H9 (cell line): ENCODE measurements at regions not wholly inside any gene's neighbourhood (a gene's known extent, or its start where the extent isn't known, plus 50 kb on each side); places are given as distances from the start of the nearest gene placed in this dataset.

Experiments
- DNase-seq: peaks from one replicate; pipeline ENCODE4 v3.0.0-alpha.2; 2017
- H2AFZ ChIP-seq: one replicate; pipeline ENCODE4 v1.6.1; 2013; ENCODE audit warnings: mild to moderate bottlenecking, low read length, control low read depth, moderate library complexity
- H2AK5ac ChIP-seq: 2 replicates; pipeline ENCODE4 v1.6.1; 2013; ENCODE audit warnings: low read length, control low read depth, mixed read lengths; ENCODE audit not compliant: insufficient read length
- H2BK120ac ChIP-seq: one replicate; pipeline ENCODE4 v1.6.1; 2013; ENCODE audit warnings: low read depth, mild to moderate bottlenecking, low read length, control low read depth, inconsistent platforms; ENCODE audit not compliant: poor library complexity, severe bottlenecking
- H2BK12ac ChIP-seq: 2 replicates; pipeline ENCODE4 v1.6.1; 2013; ENCODE audit warnings: low read length, control low read depth, mixed read lengths, low read depth; ENCODE audit not compliant: insufficient read length
- H2BK15ac ChIP-seq: 2 replicates; pipeline ENCODE4 v1.6.1; 2013; ENCODE audit warnings: low read depth, low read length, control low read depth
- H2BK20ac ChIP-seq: one replicate; pipeline ENCODE4 v1.6.1; 2013; ENCODE audit warnings: low read depth, mild to moderate bottlenecking, low read length, control low read depth, inconsistent platforms; ENCODE audit not compliant: poor library complexity, severe bottlenecking
- H2BK5ac ChIP-seq: 2 replicates; pipeline ENCODE4 v1.6.1; 2013; ENCODE audit warnings: low read length, control low read depth, mixed read lengths; ENCODE audit not compliant: insufficient read length
- H3K14ac ChIP-seq: 2 replicates; pipeline ENCODE4 v1.6.1; 2013; ENCODE audit warnings: low read length, control low read depth; ENCODE audit not compliant: insufficient read depth
- H3K18ac ChIP-seq: 2 replicates; pipeline ENCODE4 v1.6.1; 2013; ENCODE audit warnings: low read depth, mild to moderate bottlenecking, mixed read lengths, low read length, control low read depth; ENCODE audit not compliant: insufficient read length
- H3K23ac ChIP-seq: 2 replicates; pipeline ENCODE4 v1.6.1; 2013; ENCODE audit warnings: low read length, control low read depth, mixed read lengths, low read depth; ENCODE audit not compliant: insufficient read length
- H3K23me2 ChIP-seq: 2 replicates; pipeline ENCODE4 v1.6.1; 2013; ENCODE audit warnings: low read depth, mild to moderate bottlenecking, mixed read lengths, low read length, control low read depth; ENCODE audit not compliant: insufficient read length, poor library complexity, severe bottlenecking
- H3K27ac ChIP-seq: 2 replicates; pipeline ENCODE4 v1.5.1; 2013; ENCODE audit warnings: low read length, control low read depth, mixed read lengths, low read depth; ENCODE audit not compliant: insufficient read length
- H3K27me3 ChIP-seq: 2 replicates; pipeline ENCODE4 v1.6.1; 2013; ENCODE audit warnings: low read length, control low read depth, inconsistent platforms; ENCODE audit not compliant: insufficient read depth
- H3K4ac ChIP-seq: 2 replicates; pipeline ENCODE4 v1.6.1; 2013; ENCODE audit warnings: low read depth, mild to moderate bottlenecking, control low read depth, inconsistent platforms, low read length, moderate library complexity
- H3K4me1 ChIP-seq: 2 replicates; pipeline ENCODE4 v1.6.1; 2013; ENCODE audit warnings: low read length, control low read depth, inconsistent platforms; ENCODE audit not compliant: insufficient read depth
- H3K4me2 ChIP-seq: 2 replicates; pipeline ENCODE4 v1.6.1; 2013; ENCODE audit warnings: low read length, control low read depth, mixed read lengths; ENCODE audit not compliant: insufficient read length, insufficient read depth
- H3K56ac ChIP-seq: 2 replicates; pipeline ENCODE4 v1.6.1; 2013; ENCODE audit warnings: low read depth, mild to moderate bottlenecking, mixed read lengths, low read length, control low read depth; ENCODE audit not compliant: insufficient read length
- H3K79me1 ChIP-seq: 2 replicates; pipeline ENCODE4 v1.6.1; 2013; ENCODE audit warnings: low read depth, mild to moderate bottlenecking, moderate library complexity, low read length, control low read depth, inconsistent platforms; ENCODE audit not compliant: insufficient read depth, poor library complexity, severe bottlenecking
- H3K79me2 ChIP-seq: 2 replicates; pipeline ENCODE4 v1.6.1; 2013; ENCODE audit warnings: low read length, control low read depth, inconsistent platforms; ENCODE audit not compliant: insufficient read depth
- H3K9ac ChIP-seq: 2 replicates; pipeline ENCODE4 v1.6.1; 2013; ENCODE audit warnings: low read length, control low read depth, mixed read lengths; ENCODE audit not compliant: insufficient read length; ENCODE audit errors: extremely low read depth
- H3K9me3 ChIP-seq: one replicate; pipeline ENCODE4 v1.6.1; 2013; ENCODE audit warnings: low read depth, low read length, inconsistent platforms; ENCODE audit not compliant: control insufficient read depth
- H3T11ph ChIP-seq: one replicate; pipeline ENCODE4 v1.6.1; 2013; ENCODE audit warnings: mild to moderate bottlenecking, low read length, control low read depth, inconsistent platforms
- H4K20me1 ChIP-seq: one replicate; pipeline ENCODE4 v1.6.1; 2013; ENCODE audit not compliant: control insufficient read depth, insufficient read length, insufficient read depth
- H4K5ac ChIP-seq: 2 replicates; pipeline ENCODE4 v1.6.1; 2013; ENCODE audit warnings: low read depth, mild to moderate bottlenecking, mixed read lengths, low read length, control low read depth; ENCODE audit not compliant: insufficient read length
- H4K8ac ChIP-seq: replicated peaks from 2 replicates; pipeline ENCODE4 v1.6.1; 2013; ENCODE audit warnings: low read length, control low read depth, mixed read lengths, low read depth; ENCODE audit not compliant: insufficient read length
- H4K91ac ChIP-seq: 2 replicates; pipeline ENCODE4 v1.6.1; 2013; ENCODE audit warnings: low read depth, mild to moderate bottlenecking, moderate library complexity, mixed read lengths, low read length, control low read depth; ENCODE audit not compliant: insufficient read length
- H3K27ac Mint-ChIP-seq, 3 experiments: 2 replicates in 2 of 3; 3 replicates in 1 of 3; pipeline ENCODE4 v1.8.0; 2020 to 2021; ENCODE audit warnings: mixed read lengths in 3 of 3, mild to moderate bottlenecking in 1 of 3, moderate library complexity in 1 of 3
- H3K27me3 Mint-ChIP-seq: 2 replicates; pipeline ENCODE4 v1.8.0; 2021; ENCODE audit warnings: low read depth, mild to moderate bottlenecking, moderate library complexity, mixed read lengths
- H3K36me3 Mint-ChIP-seq, 3 experiments: 2 replicates in 2 of 3; 3 replicates in 1 of 3; pipeline ENCODE4 v1.8.0; 2020 to 2021; ENCODE audit warnings: low read depth in 3 of 3, mixed read lengths in 3 of 3; ENCODE audit not compliant: insufficient read depth in 1 of 3
- H3K4me1 Mint-ChIP-seq, 2 experiments: 2 replicates each; pipeline ENCODE4 v1.8.0; 2020; ENCODE audit warnings: mixed read lengths in 2 of 2
- H3K4me3 Mint-ChIP-seq, 2 experiments: 2 replicates in 1 of 2; 3 replicates in 1 of 2; pipeline ENCODE4 v1.8.0; 2020 to 2021; ENCODE audit warnings: mild to moderate bottlenecking in 2 of 2, mixed read lengths in 2 of 2, moderate library complexity in 1 of 2
- H3K9me3 Mint-ChIP-seq, 2 experiments: 2 replicates in 1 of 2; 3 replicates in 1 of 2; pipeline ENCODE4 v1.8.0; 2020; ENCODE audit warnings: mild to moderate bottlenecking in 2 of 2, mixed read lengths in 2 of 2, moderate library complexity in 1 of 2
- CTCF ChIP-seq: fragments of 200-600 bp; sonication (generic); conservative IDR thresholded peaks from 3 replicates; pipeline ENCODE4 v1.8.0; 2021; ENCODE audit warnings: antibody characterized with exemption, mild to moderate bottlenecking
- WGBS: extraction: QIAGEN DNeasy Blood & Tissue Kit; methylation state at CpG from one replicate; pipeline ENCODE4 v1.1.7; 2013; ENCODE audit warnings: missing lambda C conversion rate, low lambda C conversion rate, mixed read lengths; ENCODE audit not compliant: insufficient read length; ENCODE audit errors: extremely low coverage; 5-methylcytosine and 5-hydroxymethylcytosine counted together

- no peak overlapping the region for H2BK5ac ChIP-seq
- H2BK15ac ChIP-seq = no peak overlapping the region
- no peak overlapping the region for H4K5ac ChIP-seq
- no peak overlapping the region for H3T11ph ChIP-seq
- no peak overlapping the region for H3K14ac ChIP-seq
- Mint-ChIP-seq H3K36me3 (no peaks in the 10 kb centered on the region), H3K27ac (no peak overlapping the region), H3K4me3 (no peak overlapping the region), H3K9me3 (no peaks in the 10 kb centered on the region), H3K27me3 (peaks cover 36% of the 10 kb centered on the region), H3K4me1 (peaks cover 11 to 18% of the 10 kb centered on the region in 2 experiments)
- no peak overlapping the region for H3K4ac ChIP-seq
- H3K27me3 ChIP-seq = peaks cover 2% of the 10 kb centered on the region; the same call in 1 of the 2 replicates
- H4K20me1 ChIP-seq = no peaks in the 10 kb centered on the region
- no peak overlapping the region for H3K18ac ChIP-seq
- no peak for TF ChIP-seq CTCF
- H3K9ac ChIP-seq = no peak overlapping the region
- H3K79me1 ChIP-seq = no peaks in the 10 kb centered on the region
- no peak overlapping the region for H2BK120ac ChIP-seq
- H3K56ac ChIP-seq = no peak overlapping the region
- H3K23ac ChIP-seq = no peak overlapping the region
- no peaks in the 10 kb centered on the region for H3K23me2 ChIP-seq
- H3K9me3 ChIP-seq = no peaks in the 10 kb centered on the region
- no peak overlapping the region for H2BK12ac ChIP-seq
- H3K79me2 ChIP-seq = no peaks in the 10 kb centered on the region
- no peak overlapping the region for H2AK5ac ChIP-seq
- no peak overlapping the region for H2AFZ ChIP-seq
- no peak overlapping the region for H4K8ac ChIP-seq
- H4K91ac ChIP-seq = no peak overlapping the region
- no peak overlapping the region for H3K4me2 ChIP-seq
- no peak for DNase-seq
- H3K4me1 ChIP-seq = no peaks in the 10 kb centered on the region; the same call in 1 of the 2 replicates
- H2BK20ac ChIP-seq = no peak overlapping the region
- no CpG with 5 or more reads among the region's 2 CpGs for WGBS
- no peak overlapping the region for H3K27ac ChIP-seq
Measured at GRCh38 chr3:10760199-10760598, 55.8 kb upstream of the SLC6A11 start.
